ENCODE measurements at regions not wholly inside any gene's neighbourhood (a gene's known extent, or its start where the extent isn't known, plus 50 kb on each side); places are given as distances from the start of the nearest gene placed in this dataset.

DNA sequence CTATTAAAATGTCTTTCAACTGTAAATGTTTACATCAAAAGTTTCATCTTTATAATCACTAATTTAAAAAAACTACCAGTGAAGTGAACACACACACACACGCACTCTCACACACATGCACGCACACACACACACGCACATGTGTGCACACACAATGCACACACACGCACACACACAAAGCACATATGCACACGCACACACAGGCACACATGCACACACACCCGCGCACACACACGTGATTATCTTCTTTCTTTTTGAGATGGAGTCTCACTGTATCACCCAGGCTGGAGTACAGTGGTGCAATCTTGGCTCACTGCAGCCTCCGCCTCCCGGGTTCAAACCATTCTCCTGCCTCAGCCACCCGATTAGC lies 80.0 kb upstream of the FRMD1 start:
- dilution Hi-C loops (cut with MboI; ENCODE audit: extremely low pct_ligation_motif_present, low sequenced_read_pairs), result no loop called here
- FAIRE-seq, result no peak
- Histone ChIP-seq H3K4me2 (ENCODE audit: control insufficient read depth, extremely low read depth, insufficient read depth, low read depth, low read length) (no peak overlapping the region), H2AFZ (ENCODE audit: control insufficient read depth, low read length) (no peak overlapping the region), H3K9me1 (ENCODE audit: control insufficient read depth, extremely low read depth, insufficient read depth, low read length) (no peaks in the 10 kb centered on the region), H3K4me3 (ENCODE audit: control insufficient read depth in 2 of 3, extremely low read depth in 1 of 3, insufficient read depth in 2 of 3, low read depth in 1 of 3, low read length in 3 of 3) (no peak overlapping the region), H3K9ac (ENCODE audit: control insufficient read depth, extremely low read depth, insufficient read depth, low read length) (no peak overlapping the region), H3K27me3 (ENCODE audit: control insufficient read depth, extremely low read depth, insufficient read depth, low read length) (peaks cover 7% of the 10 kb centered on the region), H3K4me1 (ENCODE audit: control insufficient read depth, extremely low read depth, insufficient read depth, low read length) (peaks cover 8% of the 10 kb centered on the region), H3K27ac (ENCODE audit: control insufficient read depth, insufficient read depth, low read length) (no peak overlapping the region), H3K36me3 (ENCODE audit: control insufficient read depth in 2 of 2, extremely low read depth in 1 of 2, insufficient read depth in 2 of 2, low read length in 2 of 2) (no peaks in the 10 kb centered on the region), H4K20me1 (ENCODE audit: control insufficient read depth, extremely low read depth, insufficient read depth, low read length) (no peaks in the 10 kb centered on the region), H3K9me3 (ENCODE audit: control insufficient read depth, low read depth, low read length) (no peaks in the 10 kb centered on the region), H3K79me2 (ENCODE audit: control insufficient read depth, insufficient read depth, low read length) (no peaks in the 10 kb centered on the region)
- no peak for DNase-seq (ENCODE audit: low read depth, low spot score)
- no peak for TF ChIP-seq EZH2 (IDR thresholded peaks at IDR 0.05; ENCODE audit: low read length)
- TF ChIP-seq, protein P1, sequence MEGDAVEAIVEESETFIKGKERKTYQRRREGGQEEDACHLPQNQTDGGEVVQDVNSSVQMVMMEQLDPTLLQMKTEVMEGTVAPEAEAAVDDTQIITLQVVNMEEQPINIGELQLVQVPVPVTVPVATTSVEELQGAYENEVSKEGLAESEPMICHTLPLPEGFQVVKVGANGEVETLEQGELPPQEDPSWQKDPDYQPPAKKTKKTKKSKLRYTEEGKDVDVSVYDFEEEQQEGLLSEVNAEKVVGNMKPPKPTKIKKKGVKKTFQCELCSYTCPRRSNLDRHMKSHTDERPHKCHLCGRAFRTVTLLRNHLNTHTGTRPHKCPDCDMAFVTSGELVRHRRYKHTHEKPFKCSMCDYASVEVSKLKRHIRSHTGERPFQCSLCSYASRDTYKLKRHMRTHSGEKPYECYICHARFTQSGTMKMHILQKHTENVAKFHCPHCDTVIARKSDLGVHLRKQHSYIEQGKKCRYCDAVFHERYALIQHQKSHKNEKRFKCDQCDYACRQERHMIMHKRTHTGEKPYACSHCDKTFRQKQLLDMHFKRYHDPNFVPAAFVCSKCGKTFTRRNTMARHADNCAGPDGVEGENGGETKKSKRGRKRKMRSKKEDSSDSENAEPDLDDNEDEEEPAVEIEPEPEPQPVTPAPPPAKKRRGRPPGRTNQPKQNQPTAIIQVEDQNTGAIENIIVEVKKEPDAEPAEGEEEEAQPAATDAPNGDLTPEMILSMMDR (optimal IDR thresholded peaks at IDR 0.05 in 1 of 3, IDR thresholded peaks at IDR 0.05 in 1 of 3, conservative IDR thresholded peaks at IDR 0.05 in 1 of 3; ENCODE audit: extremely low read depth in 1 of 3, insufficient read depth in 2 of 3, low read length in 3 of 3), result no peak

DNA sequence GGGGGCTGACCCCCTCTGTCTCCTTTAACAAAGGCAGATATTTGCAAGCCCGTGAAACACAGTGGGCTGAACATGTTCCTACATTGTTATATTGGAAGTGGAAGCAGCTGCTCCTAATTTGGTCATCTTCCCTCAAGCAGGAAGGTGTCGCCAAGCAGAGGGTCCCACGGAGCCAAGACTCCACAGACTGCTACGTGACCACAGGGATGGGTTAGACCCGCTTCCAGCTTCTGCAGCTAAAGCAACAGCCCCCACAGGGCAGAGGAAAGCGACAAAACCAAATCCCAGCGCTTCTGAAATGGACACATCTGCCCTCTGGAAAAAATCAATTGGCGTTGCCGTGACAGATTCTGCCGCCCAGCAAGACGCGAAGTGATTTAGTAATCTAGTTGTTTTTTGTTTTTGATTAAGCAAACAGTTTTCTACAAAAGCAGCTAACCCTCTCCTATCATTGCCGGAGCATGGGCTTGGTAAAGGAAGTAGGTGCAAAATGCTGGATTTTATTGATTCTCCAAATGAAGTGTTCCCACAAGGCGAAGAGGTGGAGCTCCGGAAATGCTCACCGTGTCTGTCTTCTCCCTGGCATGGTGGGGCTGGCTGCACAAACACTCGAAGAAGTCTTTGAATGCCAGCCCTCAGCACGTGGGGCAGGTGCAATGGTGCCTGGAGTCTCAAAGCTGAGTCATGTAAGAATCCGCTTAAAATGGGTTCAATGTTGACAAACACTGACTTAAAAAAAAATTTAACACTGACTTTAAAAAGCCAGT lies 79.4 kb upstream of the FRMD1 start:
- TF ChIP-seq, protein P1 (optimal IDR thresholded peaks at IDR 0.05 in 1 of 3, IDR thresholded peaks at IDR 0.05 in 1 of 3, conservative IDR thresholded peaks at IDR 0.05 in 1 of 3; ENCODE audit: extremely low read depth in 1 of 3, insufficient read depth in 2 of 3, low read length in 3 of 3), result no peak
- no peak for TF ChIP-seq EZH2 (IDR thresholded peaks at IDR 0.05; ENCODE audit: low read length)
- H3K27ac ChIP-seq (ENCODE audit: control insufficient read depth, insufficient read depth, low read length), result no peak overlapping the region
- H3K9ac ChIP-seq (ENCODE audit: control insufficient read depth, extremely low read depth, insufficient read depth, low read length), result no peak overlapping the region
- H3K27me3 ChIP-seq (ENCODE audit: control insufficient read depth, extremely low read depth, insufficient read depth, low read length), result peaks cover 7% of the 10 kb centered on the region
- FAIRE-seq (no peak), DNase-seq (ENCODE audit: low read depth, low spot score) (no peak)
- H3K36me3 ChIP-seq (ENCODE audit: control insufficient read depth in 2 of 2, extremely low read depth in 1 of 2, insufficient read depth in 2 of 2, low read length in 2 of 2), result no peaks in the 10 kb centered on the region
- dilution Hi-C loops (cut with MboI; ENCODE audit: extremely low pct_ligation_motif_present, low sequenced_read_pairs), result no loop called here
- H3K9me1 ChIP-seq (ENCODE audit: control insufficient read depth, extremely low read depth, insufficient read depth, low read length), result no peaks in the 10 kb centered on the region
- H3K9me3 ChIP-seq (ENCODE audit: control insufficient read depth, low read depth, low read length), result no peaks in the 10 kb centered on the region
- H3K4me1 ChIP-seq (ENCODE audit: control insufficient read depth, extremely low read depth, insufficient read depth, low read length), result peaks cover 8% of the 10 kb centered on the region
- no peak overlapping the region for H2AFZ ChIP-seq (ENCODE audit: control insufficient read depth, low read length)
- no peak overlapping the region for H3K4me2 ChIP-seq (ENCODE audit: control insufficient read depth, extremely low read depth, insufficient read depth, low read depth, low read length)
- H3K4me3 ChIP-seq (ENCODE audit: control insufficient read depth in 2 of 3, extremely low read depth in 1 of 3, insufficient read depth in 2 of 3, low read depth in 1 of 3, low read length in 3 of 3), result no peak overlapping the region
- no peaks in the 10 kb centered on the region for H4K20me1 ChIP-seq (ENCODE audit: control insufficient read depth, extremely low read depth, insufficient read depth, low read length)
- H3K79me2 ChIP-seq (ENCODE audit: control insufficient read depth, insufficient read depth, low read length), result no peaks in the 10 kb centered on the region
